ENCODE measurements at regions not wholly inside any gene's neighbourhood (a gene's known extent, or its start where the extent isn't known, plus 50 kb on each side); places are given as distances from the start of the nearest gene placed in this dataset.

GRCh38 chr6:134519465-134519864 lies 201.6 kb upstream of the SGK1 start:
- DNase-seq = no peak

GRCh38 chr6:134517868-134518267 lies 200.0 kb upstream of the SGK1 start:
- no peak for DNase-seq

GRCh38 chr6:134517145-134517658 lies 199.3 kb upstream of the SGK1 start:
- peak; percentile 52 for DNase-seq

- DNase-seq = no peak
Observed at GRCh38 chr6:134516582-134516981, 198.7 kb upstream of the SGK1 start.

DNA sequence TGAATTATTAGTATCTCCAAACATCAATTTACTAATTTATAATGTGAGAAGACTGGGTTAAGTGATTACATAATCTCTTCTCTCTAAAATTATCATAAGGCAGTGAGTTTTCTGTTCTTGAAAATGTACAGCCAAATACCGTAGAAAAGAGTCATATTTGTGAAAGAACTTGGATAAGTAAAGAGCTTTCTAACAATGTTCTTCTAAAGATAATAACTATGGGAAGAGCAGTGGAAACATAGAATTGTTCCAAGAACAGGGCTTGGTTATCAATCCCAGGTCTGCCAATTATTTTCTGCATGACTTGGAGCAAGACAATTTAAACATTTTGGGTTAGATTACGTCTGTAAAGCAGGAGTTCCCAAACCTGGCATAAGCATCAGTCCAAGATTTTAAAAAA lies 198.1 kb upstream of the SGK1 start:
- DNase-seq = no peak

DNA sequence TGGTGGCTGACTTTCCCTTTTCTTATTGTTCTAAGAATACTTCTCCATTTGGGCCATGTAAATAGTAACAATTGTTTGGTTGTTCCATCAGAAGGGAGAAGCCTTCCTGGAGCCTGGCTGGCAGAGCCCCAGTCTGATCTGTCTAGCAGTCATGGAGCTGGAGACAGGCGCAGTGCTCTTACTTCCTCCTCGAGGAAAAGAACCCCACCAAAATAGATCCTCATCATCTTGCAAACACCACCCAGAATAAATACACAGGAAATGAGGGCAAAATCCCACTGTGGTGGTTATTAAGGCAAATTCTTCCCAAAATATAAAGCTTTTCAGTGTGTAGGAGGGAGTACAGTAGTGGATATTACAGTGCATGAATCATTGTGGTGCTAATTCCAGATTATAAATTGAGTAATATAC lies 195.1 kb upstream of the SGK1 start:
- DNase-seq = no peak

DNA sequence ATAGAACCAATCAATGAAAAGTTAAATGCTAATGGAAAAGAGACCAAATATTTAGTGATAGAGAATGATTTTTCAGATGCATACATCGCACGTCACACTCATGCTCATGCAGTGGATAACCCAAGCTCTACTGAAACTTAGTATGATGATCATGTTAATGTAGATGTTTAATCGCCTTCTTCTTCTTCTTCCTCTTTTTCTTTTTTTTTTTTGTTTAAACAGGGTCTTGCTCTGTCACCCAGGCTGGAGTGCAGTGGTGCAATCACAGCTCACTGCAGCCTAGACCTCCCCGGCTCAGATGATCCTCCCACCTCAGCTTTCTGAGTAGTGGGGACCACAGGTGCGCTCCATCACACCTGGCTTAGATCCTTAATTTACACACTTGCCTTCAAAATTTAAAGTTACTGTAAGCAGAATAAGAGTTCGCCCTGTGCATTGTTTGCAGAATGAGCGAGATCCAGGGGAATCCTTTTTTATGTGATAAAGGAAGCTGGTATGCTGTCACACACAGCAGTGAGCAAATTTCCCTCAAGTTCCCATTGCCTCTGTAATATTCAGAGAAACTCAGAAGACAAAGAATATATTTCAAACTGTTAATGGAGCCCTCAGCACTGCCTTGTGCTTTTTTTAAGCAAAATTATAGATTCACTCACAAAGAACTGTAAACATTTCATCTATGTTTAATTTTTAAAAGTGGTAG lies 194.2 kb upstream of the SGK1 start:
- DNase-seq = no peak

- DNase-seq = no peak
Observed at GRCh38 chr6:134510920-134511319, 193.0 kb upstream of the SGK1 start.

GRCh38 chr6:134510142-134510541 lies 192.2 kb upstream of the SGK1 start:
- DNase-seq = no peak

DNA sequence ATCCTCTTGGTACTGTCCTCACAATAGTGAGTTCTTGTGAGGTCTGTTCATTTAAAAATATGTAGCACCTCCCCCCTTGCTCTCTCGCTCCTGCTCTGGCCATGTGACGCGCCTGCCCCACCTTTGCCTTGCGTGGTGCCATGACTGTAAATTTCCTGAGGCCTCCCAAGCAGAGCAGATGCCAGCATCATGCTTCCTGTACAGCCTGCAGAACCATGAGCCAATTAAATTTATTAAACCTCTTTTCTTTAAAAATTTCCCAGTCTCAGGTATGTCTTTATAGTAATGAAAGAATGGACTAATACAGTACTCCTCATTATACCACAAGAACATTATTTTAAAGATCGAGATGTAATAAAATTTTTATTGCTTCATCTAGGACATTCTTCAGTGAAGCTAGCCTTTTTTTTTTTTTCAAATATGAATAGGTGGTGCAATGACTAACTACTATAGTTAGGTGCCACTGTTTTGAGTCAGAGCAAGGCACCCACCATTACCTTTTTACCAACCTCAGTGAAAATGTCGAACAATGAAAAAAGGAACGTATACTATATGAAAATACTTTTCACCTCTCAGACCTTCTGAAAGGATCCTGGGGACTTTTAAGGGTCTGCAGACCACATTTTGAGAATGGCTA lies 191.1 kb upstream of the SGK1 start:
- DNase-seq = no peak

GRCh38 chr6:134506162-134506561 lies 188.2 kb upstream of the SGK1 start:
- DNase-seq = no peak

DNA sequence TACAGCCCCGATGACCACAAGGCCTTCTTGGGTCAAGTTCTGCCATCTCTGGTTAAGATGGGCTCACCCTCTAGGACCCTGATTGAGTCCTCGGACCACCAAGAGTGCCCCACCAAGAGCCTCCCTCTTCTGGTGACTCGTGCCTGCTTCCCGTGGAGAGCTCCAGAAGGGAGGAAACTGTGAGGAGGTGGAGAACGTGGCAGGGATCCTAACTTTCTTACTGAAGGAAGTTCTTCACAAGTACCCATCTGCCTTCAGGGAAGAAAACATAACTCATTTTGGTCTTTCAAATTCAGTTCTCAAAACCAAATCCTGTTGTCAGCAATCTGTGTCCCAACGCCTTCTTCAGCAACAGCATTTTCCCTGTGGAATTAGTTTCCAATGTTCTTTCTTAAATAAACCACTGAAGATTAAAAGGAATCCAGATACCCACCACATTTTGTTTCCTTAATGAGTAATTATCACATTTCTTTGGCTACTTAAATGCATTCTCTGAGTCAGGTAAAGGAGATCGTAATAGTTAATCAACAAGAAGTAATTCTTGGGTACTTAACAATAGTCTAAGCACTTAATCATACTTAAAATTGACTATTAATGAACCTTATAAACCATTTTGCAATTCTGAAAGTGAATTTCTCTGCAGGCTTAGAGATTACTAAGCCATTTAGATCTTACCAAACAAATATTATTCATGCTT lies 185.8 kb upstream of the SGK1 start:
- no peak for DNase-seq

- no peak for DNase-seq
Observed at GRCh38 chr6:134502614-134503549, 185.0 kb upstream of the SGK1 start.

GRCh38 chr6:134495890-134496248 lies 178.0 kb upstream of the SGK1 start:
- no peak for DNase-seq

- no peak for DNase-seq
Observed at GRCh38 chr6:134495203-134495889, 177.4 kb upstream of the SGK1 start.

GRCh38 chr6:134493789-134494188 lies 175.9 kb upstream of the SGK1 start:
- DNase-seq = no peak

GRCh38 chr6:134491477-134491876 lies 173.6 kb upstream of the SGK1 start:
- DNase-seq = no peak

DNA sequence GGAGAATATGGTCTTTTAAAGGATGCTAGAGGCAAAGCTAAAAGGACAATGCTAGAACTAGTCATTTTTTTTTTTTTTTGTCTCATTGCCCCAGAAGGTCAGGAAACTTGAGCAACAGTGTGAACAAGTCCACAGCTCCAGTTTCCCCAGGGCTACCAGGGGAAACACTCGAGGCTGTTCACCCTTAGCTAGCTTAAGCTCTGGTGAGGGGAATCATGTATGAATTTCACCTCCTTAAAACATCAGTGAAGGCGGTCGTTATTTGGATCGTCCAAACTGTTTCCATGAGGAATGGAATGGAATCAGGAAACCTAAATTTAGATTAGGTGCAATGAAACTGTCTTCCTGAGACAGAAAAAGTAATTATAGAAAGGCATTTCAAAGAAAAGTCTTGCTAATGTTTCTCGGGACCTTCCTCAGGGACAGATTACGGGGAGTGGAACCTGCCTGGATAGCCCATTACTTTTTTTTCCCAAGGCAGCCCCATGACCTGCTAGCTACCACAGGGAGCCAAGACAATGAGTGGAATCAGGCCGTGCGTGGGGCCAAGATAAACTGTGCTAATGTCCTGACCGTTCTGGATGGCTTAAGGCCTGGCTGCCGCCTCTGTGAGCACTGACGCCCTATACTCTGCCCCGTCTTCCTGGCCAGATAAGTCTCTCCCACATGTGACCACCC lies 164.8 kb upstream of the SGK1 start:
- DNase-seq = no peak

- no peak for DNase-seq
Observed at GRCh38 chr6:134481966-134482365, 164.1 kb upstream of the SGK1 start.

- no peak for DNase-seq
Observed at GRCh38 chr6:134480593-134480992, 162.7 kb upstream of the SGK1 start.

GRCh38 chr6:134478764-134479399 lies 161.0 kb upstream of the SGK1 start:
- no peak for DNase-seq

Data from NCI-H774 (cell line).